Mesenchymal stem cell (in vitro differentiated cells and primary cell): ENCODE measurements at regions not wholly inside any gene's neighbourhood (a gene's known extent, or its start where the extent isn't known, plus 50 kb on each side); places are given as distances from the start of the nearest gene placed in this dataset.

Experiments
- DNase-seq: peaks from one replicate; pipeline ENCODE4 v3.0.0-alpha.2; 2013
- H2AFZ ChIP-seq: one replicate; pipeline ENCODE4 v1.6.1; 2013; ENCODE audit warnings: low read depth, mild to moderate bottlenecking, control low read depth, inconsistent platforms, low read length, moderate library complexity
- H2AK5ac ChIP-seq: 2 replicates; pipeline ENCODE4 v1.6.1; 2013; ENCODE audit warnings: low read length, moderate library complexity, mild to moderate bottlenecking, inconsistent platforms; ENCODE audit not compliant: severe bottlenecking
- H2BK120ac ChIP-seq: one replicate; pipeline ENCODE4 v1.6.1; 2013; ENCODE audit warnings: low read depth, mild to moderate bottlenecking, inconsistent platforms, low read length, moderate library complexity
- H2BK12ac ChIP-seq, 2 experiments: one replicate each; pipeline ENCODE4 v1.6.1; 2013; ENCODE audit warnings: inconsistent platforms in 2 of 2, low read length in 2 of 2, mild to moderate bottlenecking in 2 of 2, moderate library complexity in 2 of 2, control low read depth in 1 of 2
- H2BK15ac ChIP-seq: one replicate; pipeline ENCODE4 v1.6.1; 2013; ENCODE audit warnings: mild to moderate bottlenecking, low read depth, inconsistent platforms; ENCODE audit not compliant: poor library complexity, severe bottlenecking
- H2BK5ac ChIP-seq: 2 replicates; pipeline ENCODE4 v1.6.1; 2013; ENCODE audit warnings: low read depth, mild to moderate bottlenecking, low read length, control low read depth, inconsistent platforms; ENCODE audit not compliant: poor library complexity, severe bottlenecking
- H3K14ac ChIP-seq, 2 experiments: one replicate each; pipeline ENCODE4 v1.6.1; 2013; ENCODE audit warnings: inconsistent platforms in 2 of 2, low read length in 2 of 2, control low read depth in 1 of 2, mild to moderate bottlenecking in 1 of 2, moderate library complexity in 1 of 2
- H3K18ac ChIP-seq, 2 experiments: one replicate each; pipeline ENCODE4 v1.6.1; 2013; ENCODE audit warnings: inconsistent platforms in 2 of 2, low read length in 2 of 2, control low read depth in 1 of 2, low read depth in 1 of 2, mild to moderate bottlenecking in 1 of 2
- H3K23ac ChIP-seq, 2 experiments: one replicate each; pipeline ENCODE4 v1.6.1; 2013; ENCODE audit warnings: inconsistent platforms in 2 of 2, low read length in 2 of 2, mild to moderate bottlenecking in 2 of 2, moderate library complexity in 2 of 2, control low read depth in 1 of 2
- H3K27ac ChIP-seq: 2 replicates; pipeline ENCODE4 v1.5.1; 2013; ENCODE audit warnings: mild to moderate bottlenecking, moderate library complexity, low read length, control low read depth, inconsistent platforms; ENCODE audit not compliant: poor library complexity, severe bottlenecking
- H3K27me3 ChIP-seq, 2 experiments: 2 replicates each; pipeline versions ENCODE4 v1.6.1 to v1.7.0; 2013; ENCODE audit warnings: low read length in 2 of 2, mild to moderate bottlenecking in 2 of 2, moderate library complexity in 2 of 2, control low read depth in 1 of 2, inconsistent platforms in 1 of 2; ENCODE audit not compliant: control insufficient read depth in 1 of 2, insufficient read depth in 1 of 2
- H3K36me3 ChIP-seq, 2 experiments: 2 replicates each; pipeline versions ENCODE4 v1.6.1 to v1.7.0; 2013; ENCODE audit warnings: low read length in 2 of 2, control low read depth in 1 of 2, inconsistent platforms in 1 of 2, low read depth in 1 of 2, mild to moderate bottlenecking in 1 of 2; ENCODE audit not compliant: insufficient read depth in 2 of 2, control insufficient read depth in 1 of 2
- H3K4ac ChIP-seq, 2 experiments: one replicate each; pipeline ENCODE4 v1.6.1; 2013; ENCODE audit warnings: inconsistent platforms in 2 of 2, low read length in 2 of 2, mild to moderate bottlenecking in 2 of 2, moderate library complexity in 2 of 2, control low read depth in 1 of 2, low read depth in 1 of 2
- H3K4me1 ChIP-seq: 2 replicates; pipeline ENCODE4 v1.6.1; 2013; ENCODE audit warnings: low read depth, low read length, control low read depth; ENCODE audit not compliant: control insufficient read depth, insufficient read depth
- H3K4me2 ChIP-seq: 2 replicates; pipeline ENCODE4 v1.6.1; 2013; ENCODE audit warnings: low read length, mild to moderate bottlenecking, inconsistent platforms; ENCODE audit not compliant: poor library complexity, severe bottlenecking
- H3K4me3 ChIP-seq, 2 experiments: 2 replicates each; pipeline versions ENCODE4 v1.5.1 to v1.7.0; 2013; ENCODE audit warnings: low read length in 2 of 2, mild to moderate bottlenecking in 2 of 2, control low read depth in 1 of 2, low read depth in 1 of 2; ENCODE audit not compliant: insufficient read depth in 1 of 2
- H3K79me1 ChIP-seq: replicated peaks from 2 replicates; pipeline ENCODE4 v1.6.1; 2013; ENCODE audit warnings: mild to moderate bottlenecking, control low read depth, low read length, inconsistent platforms; ENCODE audit not compliant: poor library complexity, severe bottlenecking
- H3K9ac ChIP-seq: 2 replicates; pipeline ENCODE4 v1.7.0; 2013; ENCODE audit warnings: mild to moderate bottlenecking, low read length, moderate library complexity
- H3K9me3 ChIP-seq: 2 replicates; pipeline ENCODE4 v1.7.0; 2013; ENCODE audit warnings: mild to moderate bottlenecking, low read length; ENCODE audit not compliant: control insufficient read depth
- H4K8ac ChIP-seq: one replicate; pipeline ENCODE4 v1.6.1; 2013; ENCODE audit warnings: inconsistent platforms, mild to moderate bottlenecking, low read length, moderate library complexity
- H4K91ac ChIP-seq: one replicate; pipeline ENCODE4 v1.6.1; 2013; ENCODE audit warnings: mild to moderate bottlenecking, low read length, inconsistent platforms
- WGBS: methylation state at CpG from one replicate; pipeline ENCODE4 v1.1.7; 2013; ENCODE audit warnings: mixed read lengths; 5-methylcytosine and 5-hydroxymethylcytosine counted together

DNA sequence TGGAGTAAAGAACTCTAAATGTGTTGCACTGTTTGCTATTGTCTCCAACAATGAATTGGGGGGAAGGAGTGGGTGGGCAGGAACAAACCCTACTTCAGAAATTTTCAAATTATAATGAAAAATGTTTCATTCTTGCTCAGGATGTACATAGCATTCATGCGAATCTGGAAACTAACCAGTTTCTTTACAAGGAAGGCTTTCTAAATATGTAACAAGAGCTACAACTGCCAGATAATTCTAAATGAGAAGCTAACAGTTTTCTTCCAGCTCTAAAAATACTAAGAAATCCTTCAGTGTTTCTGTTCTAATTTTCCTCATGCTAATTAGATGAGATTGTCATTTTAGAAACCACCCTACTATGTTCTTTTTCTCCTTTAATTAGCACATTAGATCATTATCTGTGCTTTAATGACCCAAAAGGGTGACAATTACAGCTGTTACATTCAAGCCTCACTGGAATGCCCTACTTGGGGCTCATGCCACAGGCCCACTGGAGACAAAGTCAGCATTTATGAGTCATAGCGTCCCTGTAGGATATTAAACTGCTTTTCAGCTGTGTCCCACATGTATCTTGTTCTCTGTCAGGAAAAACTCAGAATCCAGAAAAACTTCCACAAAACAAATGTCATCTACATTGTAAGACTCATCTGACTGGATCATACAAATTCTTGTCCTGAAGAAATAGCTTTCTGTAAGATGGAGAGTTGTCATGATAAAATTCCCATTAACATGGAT is 804.6 kb upstream of the CXADR start:
- DNase-seq: no peak

DNA sequence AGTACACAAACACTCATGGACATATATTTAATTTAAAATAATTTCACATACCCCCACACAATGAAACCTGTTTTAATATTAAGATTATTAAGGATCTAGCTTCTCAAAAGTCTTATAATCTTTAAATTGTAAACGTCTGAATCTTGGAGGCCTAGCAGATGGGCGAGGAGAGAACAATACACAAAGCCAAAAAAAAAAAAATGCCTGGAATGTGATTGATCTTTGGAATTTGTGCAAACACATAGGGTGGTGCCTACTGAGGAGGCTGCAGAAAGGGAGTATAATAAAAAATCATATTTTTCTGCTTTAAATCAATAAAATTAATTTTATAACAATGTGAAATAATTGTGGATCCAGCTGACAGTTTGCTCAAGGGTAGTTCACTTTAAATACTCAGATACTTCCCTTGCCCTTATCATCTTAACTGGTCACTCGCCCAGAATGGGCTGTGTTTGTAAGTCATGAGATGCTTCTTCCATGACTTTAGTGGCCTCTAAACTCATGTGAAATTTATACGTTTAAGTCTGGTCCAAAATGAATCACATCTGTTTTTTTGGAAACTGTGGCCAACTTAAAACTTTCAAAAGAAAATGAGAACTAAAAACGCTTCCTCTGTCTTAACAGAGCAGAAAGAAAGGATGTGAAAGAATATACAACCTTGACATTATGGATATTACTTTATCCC is 802.8 kb upstream of the CXADR start:
- H3K4me1 ChIP-seq: peaks cover 1% of the 10 kb centered on the region
- no peak overlapping the region for H2AFZ ChIP-seq
- no peaks in the 10 kb centered on the region for H3K9me3 ChIP-seq
- H2BK12ac ChIP-seq: no peak overlapping the region
- no peak overlapping the region for H4K91ac ChIP-seq
- H2AK5ac ChIP-seq: no peak overlapping the region
- no peak overlapping the region for H3K4me2 ChIP-seq
- no peak overlapping the region for H3K18ac ChIP-seq
- H3K23ac ChIP-seq: no peak overlapping the region
- H3K4me3 ChIP-seq: no peak overlapping the region
- H4K8ac ChIP-seq: no peak overlapping the region
- peak overlapping the region; percentile 66 for H3K9ac ChIP-seq
- H3K36me3 ChIP-seq: no peaks in the 10 kb centered on the region
- no peaks in the 10 kb centered on the region for H3K27me3 ChIP-seq
- H3K14ac ChIP-seq: no peak overlapping the region
- DNase-seq: no peak
- H3K79me1 ChIP-seq: no peaks in the 10 kb centered on the region
- no peak overlapping the region for H3K27ac ChIP-seq
- H2BK15ac ChIP-seq: no peak overlapping the region
- no peak overlapping the region for H3K4ac ChIP-seq
- 81% methylated on average over 2 of the region's 5 CpGs for WGBS
- no peak overlapping the region for H2BK5ac ChIP-seq
- no peak overlapping the region for H2BK120ac ChIP-seq

More for the DNA sequence above, 804.6 kb upstream of the CXADR start:
- 59% methylated on average over 1 of the region's 2 CpGs for WGBS
- Histone ChIP-seq H3K27ac (no peak overlapping the region), H2AFZ (no peak overlapping the region), H3K4me3 (no peak overlapping the region), H3K4ac (no peak overlapping the region), H2AK5ac (no peak overlapping the region), H3K9ac (peak overlapping the region; percentile 42), H4K91ac (no peak overlapping the region), H3K23ac (no peak overlapping the region), H2BK12ac (no peak overlapping the region), H3K4me2 (no peak overlapping the region), H3K79me1 (no peaks in the 10 kb centered on the region), H2BK5ac (no peak overlapping the region), H3K9me3 (no peaks in the 10 kb centered on the region), H2BK120ac (no peak overlapping the region), H3K18ac (no peak overlapping the region), H4K8ac (no peak overlapping the region), H3K14ac (no peak overlapping the region), H2BK15ac (no peak overlapping the region), H3K4me1 (peaks cover 1% of the 10 kb centered on the region), H3K27me3 (no peaks in the 10 kb centered on the region), H3K36me3 (no peaks in the 10 kb centered on the region)

DNA sequence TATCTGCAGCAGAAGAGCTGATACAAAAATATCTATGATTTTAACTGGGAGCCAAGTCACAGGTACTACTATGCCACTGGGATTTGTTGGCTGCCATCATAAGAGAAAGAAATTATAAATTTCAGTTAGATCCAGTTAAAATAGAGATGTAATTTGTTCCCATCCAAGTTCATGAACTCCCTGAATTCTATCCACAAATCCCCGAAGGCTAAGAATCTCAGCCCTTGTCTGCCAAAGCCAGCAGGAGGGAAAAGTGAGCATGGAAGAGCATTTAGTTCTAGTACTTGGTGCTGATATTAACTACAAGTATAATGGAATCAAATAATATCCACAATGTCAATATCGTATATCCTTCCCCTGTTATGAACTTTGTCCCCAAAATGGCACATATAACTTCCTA is 801.1 kb upstream of the CXADR start:
- Histone ChIP-seq H2BK120ac (no peak overlapping the region), H3K9me3 (no peaks in the 10 kb centered on the region), H3K79me1 (no peaks in the 10 kb centered on the region), H3K27me3 (no peaks in the 10 kb centered on the region), H3K4me3 (no peak overlapping the region), H3K4me1 (peaks cover 1% of the 10 kb centered on the region), H4K91ac (no peak overlapping the region), H3K23ac (no peak overlapping the region), H3K18ac (no peak overlapping the region), H3K4ac (no peak overlapping the region), H4K8ac (no peak overlapping the region), H2AK5ac (no peak overlapping the region), H3K14ac (no peak overlapping the region), H3K36me3 (no peaks in the 10 kb centered on the region), H3K4me2 (no peak overlapping the region), H2AFZ (no peak overlapping the region), H2BK12ac (no peak overlapping the region), H3K9ac (no peak overlapping the region), H2BK5ac (no peak overlapping the region), H3K27ac (no peak overlapping the region), H2BK15ac (no peak overlapping the region)
- no peak for DNase-seq
- WGBS: no CpG with 5 or more reads among the region's 2 CpGs

DNA sequence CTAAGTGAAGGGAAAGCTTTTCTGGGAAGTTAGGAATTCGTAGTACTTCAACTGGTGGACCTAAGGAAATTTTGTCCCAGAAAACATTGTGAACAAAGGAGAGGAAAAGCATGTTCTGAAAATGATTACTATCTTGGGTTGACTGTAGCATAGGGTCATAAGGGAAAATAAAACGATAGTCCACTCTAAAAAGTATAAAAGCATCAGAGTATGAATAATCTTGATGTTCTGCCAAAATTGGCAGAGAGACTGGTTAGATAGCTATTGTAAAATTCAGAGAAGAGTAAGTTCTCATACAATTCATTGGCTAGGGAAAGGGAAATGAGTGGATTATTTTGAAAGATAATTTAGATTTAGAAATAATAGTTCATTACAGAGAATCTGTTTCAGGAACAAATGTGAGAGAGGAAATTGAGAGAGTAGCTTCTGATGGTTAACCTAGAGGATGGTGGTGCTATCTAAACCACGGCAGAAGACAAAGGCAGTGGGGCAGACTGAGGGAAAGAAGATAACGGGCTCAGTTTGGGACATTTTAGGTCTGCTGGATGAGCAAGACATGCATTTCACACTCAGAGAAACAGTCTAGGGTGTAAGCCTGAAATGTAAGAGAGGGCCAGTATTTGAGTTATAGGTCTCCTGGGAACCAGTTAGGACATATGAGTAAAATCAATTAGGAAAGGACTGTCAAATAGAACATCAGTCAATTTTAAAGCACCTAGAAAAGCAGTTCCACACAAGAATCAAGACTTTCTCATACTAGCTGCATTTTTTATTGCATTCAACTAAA is 799.3 kb upstream of the CXADR start:
- H3K4me3 ChIP-seq: no peak overlapping the region
- no peak overlapping the region for H2AK5ac ChIP-seq
- 70% methylated on average over 4 of the region's 4 CpGs for WGBS
- no peak overlapping the region for H3K23ac ChIP-seq
- H3K79me1 ChIP-seq: no peaks in the 10 kb centered on the region
- H2BK5ac ChIP-seq: no peak overlapping the region
- no peaks in the 10 kb centered on the region for H3K4me1 ChIP-seq
- H3K9me3 ChIP-seq: peaks cover 3% of the 10 kb centered on the region
- no peak overlapping the region for H2BK12ac ChIP-seq
- no peak overlapping the region for H2BK120ac ChIP-seq
- no peaks in the 10 kb centered on the region for H3K27me3 ChIP-seq
- DNase-seq: no peak
- no peak overlapping the region for H3K4me2 ChIP-seq
- H2AFZ ChIP-seq: no peak overlapping the region
- peak overlapping the region; percentile 46 for H3K9ac ChIP-seq
- no peak overlapping the region for H2BK15ac ChIP-seq
- H3K18ac ChIP-seq: no peak overlapping the region
- no peak overlapping the region for H3K4ac ChIP-seq
- H3K36me3 ChIP-seq: no peaks in the 10 kb centered on the region
- no peak overlapping the region for H3K27ac ChIP-seq
- no peak overlapping the region for H4K8ac ChIP-seq
- no peak overlapping the region for H3K14ac ChIP-seq
- H4K91ac ChIP-seq: no peak overlapping the region
